GM12872 (cell line): ENCODE measurements at regions not wholly inside any gene's neighbourhood (a gene's known extent, or its start where the extent isn't known, plus 50 kb on each side); places are given as distances from the start of the nearest gene placed in this dataset.

Experiments used
- TF ChIP-seq, protein P1 (sequence below): IDR thresholded peaks from 3 replicates; pipeline ENCODE4 v1.5.1; 2011; ENCODE audit warnings: low read depth, mild to moderate bottlenecking, low read length, moderate library complexity; ENCODE audit not compliant: insufficient read depth

DNA sequence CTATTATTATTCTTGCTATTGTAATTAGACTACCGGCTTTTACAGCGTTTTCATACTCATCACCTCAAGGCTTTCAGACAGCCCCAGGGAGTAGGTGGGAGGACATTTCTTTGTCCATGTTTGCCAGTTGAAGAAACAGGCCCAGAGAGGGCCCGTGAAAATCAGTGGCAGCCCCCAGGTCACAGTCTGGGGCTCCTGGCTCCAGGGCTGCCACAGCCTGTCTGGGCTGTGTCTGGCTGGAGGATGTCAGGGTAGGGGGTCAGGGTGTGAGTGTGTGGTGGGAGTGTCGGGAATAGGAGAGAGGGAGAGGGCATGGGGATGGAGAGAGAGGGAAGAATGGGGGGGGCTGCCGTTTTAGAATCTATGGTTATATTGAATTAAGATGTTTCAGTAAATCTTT, 118.2 kb upstream of the TLE3 start:
- TF ChIP-seq, protein P1, sequence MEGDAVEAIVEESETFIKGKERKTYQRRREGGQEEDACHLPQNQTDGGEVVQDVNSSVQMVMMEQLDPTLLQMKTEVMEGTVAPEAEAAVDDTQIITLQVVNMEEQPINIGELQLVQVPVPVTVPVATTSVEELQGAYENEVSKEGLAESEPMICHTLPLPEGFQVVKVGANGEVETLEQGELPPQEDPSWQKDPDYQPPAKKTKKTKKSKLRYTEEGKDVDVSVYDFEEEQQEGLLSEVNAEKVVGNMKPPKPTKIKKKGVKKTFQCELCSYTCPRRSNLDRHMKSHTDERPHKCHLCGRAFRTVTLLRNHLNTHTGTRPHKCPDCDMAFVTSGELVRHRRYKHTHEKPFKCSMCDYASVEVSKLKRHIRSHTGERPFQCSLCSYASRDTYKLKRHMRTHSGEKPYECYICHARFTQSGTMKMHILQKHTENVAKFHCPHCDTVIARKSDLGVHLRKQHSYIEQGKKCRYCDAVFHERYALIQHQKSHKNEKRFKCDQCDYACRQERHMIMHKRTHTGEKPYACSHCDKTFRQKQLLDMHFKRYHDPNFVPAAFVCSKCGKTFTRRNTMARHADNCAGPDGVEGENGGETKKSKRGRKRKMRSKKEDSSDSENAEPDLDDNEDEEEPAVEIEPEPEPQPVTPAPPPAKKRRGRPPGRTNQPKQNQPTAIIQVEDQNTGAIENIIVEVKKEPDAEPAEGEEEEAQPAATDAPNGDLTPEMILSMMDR = no peak

DNA sequence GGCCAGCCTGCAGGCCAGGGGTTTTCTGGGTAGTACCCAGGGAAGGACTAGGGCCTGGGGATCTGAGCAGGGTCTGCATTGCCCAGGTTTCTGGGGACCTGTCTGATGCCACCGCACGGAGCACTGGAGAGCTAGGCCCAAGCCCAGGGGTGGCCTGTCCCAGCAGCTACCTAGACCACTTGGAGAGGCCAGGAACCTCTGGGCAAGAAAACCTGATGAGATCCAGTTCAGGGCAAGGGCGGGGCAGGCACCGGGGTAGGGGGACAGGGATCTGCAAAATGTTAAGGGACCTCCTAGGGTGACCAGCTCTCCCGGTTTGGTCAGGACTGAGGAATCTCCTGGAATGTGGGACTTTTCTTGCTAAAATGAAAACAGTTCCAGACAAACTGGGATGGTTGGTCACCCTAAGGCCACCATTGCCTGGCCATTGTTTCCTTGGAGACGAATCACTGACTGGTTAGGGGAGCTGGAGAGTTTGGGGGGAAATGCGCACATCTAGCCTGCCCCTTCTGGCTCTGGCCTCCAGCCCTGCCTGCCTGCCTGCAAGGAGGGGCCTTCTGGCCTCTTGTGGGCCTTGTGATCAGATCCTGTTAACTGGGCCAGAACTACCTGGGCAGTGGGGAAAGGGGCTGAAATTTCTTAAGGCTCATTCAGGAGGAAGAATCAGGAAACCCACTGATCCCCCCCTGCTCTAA, 117.4 kb upstream of the TLE3 start:
- TF ChIP-seq, protein P1 = no peak

DNA sequence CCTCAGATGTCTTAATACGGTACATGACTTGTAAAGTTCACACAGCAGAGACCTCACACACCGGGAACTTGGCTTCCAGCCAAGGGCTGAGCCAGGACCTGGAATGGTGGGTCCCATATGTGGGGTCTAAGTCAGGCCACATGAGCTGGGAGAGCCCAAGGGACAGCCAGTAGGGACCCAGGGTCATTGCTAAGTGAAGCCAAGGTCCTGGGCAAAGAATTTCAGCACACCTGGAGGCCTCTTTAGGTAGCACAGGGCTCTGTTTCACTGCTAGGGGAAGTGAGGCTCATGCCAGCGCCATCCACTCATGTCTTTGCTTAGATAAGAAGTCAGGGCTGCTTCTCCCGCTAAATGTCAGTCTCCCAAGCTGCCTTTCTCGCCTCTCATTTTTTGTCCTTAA, 116.6 kb upstream of the TLE3 start:
- TF ChIP-seq, protein P1 = peak; percentile 49; the same call in 2 of the 3 replicates

DNA sequence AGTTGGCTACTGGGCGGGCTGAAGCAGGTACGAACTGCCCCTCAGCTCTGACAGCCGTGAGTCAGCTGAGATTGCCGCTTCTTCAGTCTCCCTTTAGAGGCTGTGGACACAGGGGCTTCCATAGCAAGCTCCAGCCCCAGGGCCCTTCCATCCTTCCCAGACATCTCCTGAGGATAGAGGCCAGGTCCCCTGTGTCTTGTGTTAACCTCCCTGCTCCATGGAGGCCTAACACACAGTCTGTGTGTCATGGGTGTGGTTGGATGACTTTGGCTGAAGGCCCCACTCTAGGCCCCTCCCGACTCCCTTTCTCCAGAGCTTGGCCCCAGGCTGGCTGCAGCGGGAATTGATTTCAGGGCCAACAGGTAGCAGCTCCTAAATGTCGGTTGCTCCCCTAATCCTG, 116.1 kb upstream of the TLE3 start:
- TF ChIP-seq, protein P1 = no peak

DNA sequence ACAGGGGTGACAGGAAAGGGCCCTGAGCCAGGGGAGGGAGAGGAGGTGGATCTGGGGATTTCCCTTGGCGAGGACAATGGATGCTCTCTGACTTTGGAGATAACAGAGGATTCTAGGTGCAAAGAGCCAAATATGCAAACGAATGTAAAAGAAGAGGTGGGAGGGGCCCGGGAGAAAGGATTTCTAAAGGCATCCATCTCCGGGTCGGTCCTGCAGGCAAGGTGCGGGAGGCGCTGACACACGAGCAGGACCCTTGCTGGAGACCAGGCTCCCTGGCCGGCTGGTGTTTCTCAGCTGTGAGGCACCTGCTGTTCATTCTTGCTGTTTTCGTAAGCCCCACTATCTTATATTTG, 115.2 kb upstream of the TLE3 start:
- TF ChIP-seq, protein P1 = no peak

DNA sequence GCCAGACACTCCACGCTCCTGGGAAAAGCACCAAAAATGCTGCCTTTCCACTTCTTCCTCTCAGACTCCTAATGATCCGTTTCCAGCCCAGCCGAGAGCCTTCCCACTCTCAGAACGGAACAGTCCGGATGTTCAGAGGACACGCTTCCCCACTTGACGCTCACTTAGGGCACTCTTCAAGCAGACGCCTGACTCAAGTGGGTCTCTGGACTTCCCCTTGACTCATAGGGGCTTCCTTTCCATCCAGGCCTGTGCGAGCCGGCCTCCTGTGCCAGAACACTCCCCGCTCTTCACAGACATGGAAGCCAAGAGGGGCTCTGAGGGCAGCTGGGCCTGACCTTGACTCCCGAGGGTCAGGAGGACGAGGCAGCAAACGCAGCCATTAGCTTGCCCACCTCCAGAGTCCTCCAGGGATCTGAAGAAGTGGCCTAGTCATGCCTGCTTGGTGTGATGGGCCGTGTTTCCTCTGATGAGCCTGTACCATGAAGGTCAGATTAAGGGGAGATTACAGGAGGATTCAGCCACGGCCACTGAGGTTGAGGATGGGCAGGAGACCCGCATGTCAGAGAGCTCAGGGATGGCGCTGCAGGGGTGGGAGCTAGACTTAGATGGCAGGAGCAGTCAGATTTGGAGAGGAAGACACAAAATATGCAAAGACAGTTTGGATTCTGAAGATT, 114.7 kb upstream of the TLE3 start:
- TF ChIP-seq, protein P1 = no peak

DNA sequence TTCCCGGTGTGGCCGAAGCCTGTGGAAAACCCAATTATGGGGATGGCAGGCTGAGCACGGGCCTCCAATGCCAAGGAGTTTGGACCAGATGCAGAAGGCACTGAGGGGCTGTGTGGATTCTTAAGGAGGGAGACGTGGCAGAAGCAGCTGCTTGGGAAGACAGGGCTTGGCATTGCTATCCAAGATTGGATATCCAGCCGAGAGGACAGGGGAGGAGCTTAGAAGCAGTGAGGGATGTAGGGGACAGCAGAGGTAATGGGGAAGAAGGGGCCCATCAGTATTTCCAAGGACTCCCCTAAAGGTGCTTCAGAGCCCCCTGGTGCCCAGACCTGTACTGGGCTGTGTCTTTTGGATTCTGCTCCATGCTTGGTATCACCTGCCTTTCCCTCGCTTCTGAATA, 112.8 kb upstream of the TLE3 start:
- TF ChIP-seq, protein P1 = peak; percentile 40; the same call in 2 of the 3 replicates
